T-cell (primary cell): ENCODE measurements at regions not wholly inside any gene's neighbourhood (a gene's known extent, or its start where the extent isn't known, plus 50 kb on each side); places are given as distances from the start of the nearest gene placed in this dataset.

Source experiments
- ATAC-seq, 4 experiments: fragments of 200-7000 bp in 3 of 4; fragments of 150-1000 bp in 1 of 4; cut with Tn5 transposase; replicated peaks in 1 of 4; 1 replicate in 3 of 4; 2 replicates in 1 of 4; pipeline ENCODE4 v1.10.0; 2021; ENCODE audit warnings: moderate library complexity in 3 of 4, mild to moderate bottlenecking in 2 of 4, moderate number of reproducible peaks in 1 of 4
- CTCF ChIA-PET, 2 donors: fragments of 300-600 bp; sonication (Branson Sonifier 250); formaldehyde crosslinking; loops; one replicate each; lab custom pipeline; 2022; ENCODE audit warnings: antibody characterized with exemption in 2 of 2; lab: Charles Lee
- POLR2A ChIA-PET, 2 donors: fragments of 300-600 bp; sonication (Branson Sonifier 250); formaldehyde crosslinking; loops; one replicate each; lab custom pipeline; 2022; ENCODE audit warnings: antibody characterized with exemption in 2 of 2; lab: Charles Lee
- DNase-seq, 35 experiments: peaks; one replicate each; pipeline versions ENCODE4 v3.0.0 to v3.0.0-alpha.2; 2013 to 2023
- H3K27ac ChIP-seq: one replicate; pipeline ENCODE4 v1.5.1; 2013; ENCODE audit warnings: low read length
- H3K27me3 ChIP-seq, 2 experiments: replicated peaks in 1 of 2; 1 replicate in 1 of 2; 2 replicates in 1 of 2; pipeline versions ENCODE4 v1.6.1 to v1.7.0; 2013; ENCODE audit warnings: low read length in 1 of 2, mixed read lengths in 1 of 2; ENCODE audit not compliant: control insufficient read depth in 2 of 2, insufficient read depth in 2 of 2; ENCODE audit errors: extremely low read depth in 1 of 2
- H3K36me3 ChIP-seq, 2 donors: 1 replicate in 1 of 2; 2 replicates in 1 of 2; pipeline versions ENCODE4 v1.6.1 to v1.7.0; 2013; ENCODE audit warnings: low read length in 1 of 2; ENCODE audit not compliant: control insufficient read depth in 2 of 2, insufficient read depth in 1 of 2; ENCODE audit errors: extremely low read depth in 1 of 2
- H3K4me1 ChIP-seq, 2 experiments: 1 replicate in 1 of 2; 2 replicates in 1 of 2; pipeline versions ENCODE4 v1.6.1 to v1.7.0; 2013; ENCODE audit warnings: low read length in 2 of 2, mixed read lengths in 1 of 2; ENCODE audit not compliant: insufficient read depth in 2 of 2, control insufficient read depth in 1 of 2; ENCODE audit errors: extremely low read depth in 1 of 2
- H3K4me3 ChIP-seq, 2 donors: 1 replicate in 1 of 2; 2 replicates in 1 of 2; pipeline versions ENCODE4 v1.5.1 to v1.7.0; 2013; ENCODE audit warnings: mild to moderate bottlenecking in 2 of 2, low read length in 1 of 2, moderate library complexity in 1 of 2; ENCODE audit not compliant: control insufficient read depth in 1 of 2; ENCODE audit errors: extremely low read depth in 1 of 2
- H3K9me3 ChIP-seq: 2 replicates; pipeline ENCODE4 v1.7.0; 2013
- H3K27ac Mint-ChIP-seq, 2 donors: one replicate each; pipeline ENCODE4 v1.8.0; 2020 to 2021; ENCODE audit warnings: mild to moderate bottlenecking in 2 of 2, mixed read lengths in 2 of 2
- H3K27me3 Mint-ChIP-seq, 2 donors: one replicate each; pipeline ENCODE4 v1.8.0; 2021 to 2022; ENCODE audit warnings: mixed read lengths in 2 of 2
- H3K36me3 Mint-ChIP-seq: one replicate; pipeline ENCODE4 v1.8.0; 2021; ENCODE audit warnings: mixed read lengths
- H3K4me1 Mint-ChIP-seq, 3 donors: one replicate each; pipeline ENCODE4 v1.8.0; 2020 to 2022; ENCODE audit warnings: mixed read lengths in 3 of 3, mild to moderate bottlenecking in 1 of 3
- H3K4me3 Mint-ChIP-seq, 3 donors: one replicate each; pipeline ENCODE4 v1.8.0; 2020 to 2022; ENCODE audit warnings: mild to moderate bottlenecking in 3 of 3, mixed read lengths in 3 of 3, moderate library complexity in 3 of 3
- H3K9me3 Mint-ChIP-seq, 3 donors: one replicate each; pipeline ENCODE4 v1.8.0; 2020 to 2022; ENCODE audit warnings: mixed read lengths in 3 of 3
- WGBS: methylation state at CpG from one replicate; pipeline ENCODE4 v1.1.5; 2013; ENCODE audit warnings: missing lambda C conversion rate; ENCODE audit not compliant: insufficient coverage; 5-methylcytosine and 5-hydroxymethylcytosine counted together

- no peaks in the 10 kb centered on the region for H3K9me3 ChIP-seq
- DNase-seq = no peak
- no peaks in the 10 kb centered on the region for H3K4me1 ChIP-seq
- Mint-ChIP-seq H3K4me3 (no peak overlapping the region), H3K4me1 (no peaks in the 10 kb centered on the region), H3K9me3 (no peaks in the 10 kb centered on the region), H3K27ac (no peak overlapping the region), H3K36me3 (no peaks in the 10 kb centered on the region), H3K27me3 (no peaks in the 10 kb centered on the region)
- no peak overlapping the region for H3K27ac ChIP-seq
- ChIA-PET CTCF (no interaction called here), POLR2A (no interaction called here)
- no peaks in the 10 kb centered on the region for H3K27me3 ChIP-seq
- H3K36me3 ChIP-seq = no peaks in the 10 kb centered on the region
- no peak for ATAC-seq
- H3K4me3 ChIP-seq = no peak overlapping the region
- WGBS = no CpG with 5 or more reads among the region's 1 CpG
Observed at GRCh38 chr6:56772737-56773184, 130.1 kb upstream of the DST start.

GRCh38 chr6:56771929-56772607 is 129.4 kb upstream of the DST start:
- H3K9me3 ChIP-seq = no peaks in the 10 kb centered on the region
- Mint-ChIP-seq H3K4me3 (no peak overlapping the region), H3K4me1 (no peaks in the 10 kb centered on the region), H3K27ac (no peak overlapping the region), H3K9me3 (no peaks in the 10 kb centered on the region), H3K36me3 (no peaks in the 10 kb centered on the region), H3K27me3 (no peaks in the 10 kb centered on the region)
- ChIA-PET POLR2A (no interaction called here), CTCF (no interaction called here)
- H3K27me3 ChIP-seq = no peaks in the 10 kb centered on the region
- H3K27ac ChIP-seq = no peak overlapping the region
- ATAC-seq = no peak
- WGBS = no CpG with 5 or more reads among the region's 7 CpGs
- DNase-seq = no peak
- no peak overlapping the region for H3K4me3 ChIP-seq
- H3K4me1 ChIP-seq = no peaks in the 10 kb centered on the region
- no peaks in the 10 kb centered on the region for H3K36me3 ChIP-seq

GRCh38 chr6:56771189-56771588 is 128.5 kb upstream of the DST start:
- no peaks in the 10 kb centered on the region for H3K9me3 Mint-ChIP-seq
- ChIA-PET CTCF (interaction anchor here in 1 of 2 donors (0.6 kb wide), 1 partner anchor 415 kb away, joined by 3 read pairs; no protein-coding TSS in a partner anchor), POLR2A (no interaction called here)
- H3K4me1 ChIP-seq = no peaks in the 10 kb centered on the region
- no peak overlapping the region for H3K4me3 ChIP-seq
- no peaks in the 10 kb centered on the region for H3K27me3 ChIP-seq
- no peaks in the 10 kb centered on the region for H3K36me3 ChIP-seq
- H3K9me3 ChIP-seq = no peaks in the 10 kb centered on the region
- H3K4me1 Mint-ChIP-seq = no peaks in the 10 kb centered on the region
- H3K27ac Mint-ChIP-seq = no peak overlapping the region
- DNase-seq (no peak), ATAC-seq (no peak)
- no peaks in the 10 kb centered on the region for H3K27me3 Mint-ChIP-seq
- no peak overlapping the region for H3K4me3 Mint-ChIP-seq
- no peak overlapping the region for H3K27ac ChIP-seq
- no peaks in the 10 kb centered on the region for H3K36me3 Mint-ChIP-seq

- H3K36me3 ChIP-seq = no peaks in the 10 kb centered on the region
- Mint-ChIP-seq H3K36me3 (no peaks in the 10 kb centered on the region), H3K27ac (no peak overlapping the region), H3K4me3 (no peak overlapping the region), H3K9me3 (no peaks in the 10 kb centered on the region), H3K27me3 (no peaks in the 10 kb centered on the region), H3K4me1 (no peaks in the 10 kb centered on the region)
- no peak overlapping the region for H3K4me3 ChIP-seq
- no peaks in the 10 kb centered on the region for H3K9me3 ChIP-seq
- ChIA-PET CTCF (no interaction called here), POLR2A (no interaction called here)
- no CpG with 5 or more reads among the region's 2 CpGs for WGBS
- no peaks in the 10 kb centered on the region for H3K4me1 ChIP-seq
- DNase-seq = no peak
- H3K27me3 ChIP-seq = no peaks in the 10 kb centered on the region
- no peak overlapping the region for H3K27ac ChIP-seq
- no peak for ATAC-seq
Observed at GRCh38 chr6:56770011-56770520, 127.4 kb upstream of the DST start.

GRCh38 chr6:56767892-56768531 is 125.3 kb upstream of the DST start:
- H3K4me1 ChIP-seq = no peaks in the 10 kb centered on the region
- H3K9me3 Mint-ChIP-seq = no peaks in the 10 kb centered on the region

GRCh38 chr6:56767435-56767834 is 124.7 kb upstream of the DST start:
- Mint-ChIP-seq H3K27me3 (peaks cover 0 to 3% of the 10 kb centered on the region in 2 donors), H3K4me3 (no peak overlapping the region), H3K9me3 (no peaks in the 10 kb centered on the region), H3K4me1 (no peaks in the 10 kb centered on the region), H3K36me3 (no peaks in the 10 kb centered on the region), H3K27ac (no peak overlapping the region)
- H3K36me3 ChIP-seq = no peaks in the 10 kb centered on the region
- H3K27me3 ChIP-seq = no peaks in the 10 kb centered on the region
- CTCF ChIA-PET = no interaction called here
- POLR2A ChIA-PET = no interaction called here
- DNase-seq = no peak
- no peak overlapping the region for H3K27ac ChIP-seq
- ATAC-seq = no peak
- 100% methylated on average over 3 of the region's 7 CpGs for WGBS
- H3K4me3 ChIP-seq = no peak overlapping the region
- H3K9me3 ChIP-seq = no peaks in the 10 kb centered on the region
- no peaks in the 10 kb centered on the region for H3K4me1 ChIP-seq

More at GRCh38 chr6:56767892-56768531, 125.3 kb upstream of the DST start:
- POLR2A ChIA-PET = no interaction called here
- Mint-ChIP-seq H3K27me3 (peaks cover 0 to 3% of the 10 kb centered on the region in 2 donors), H3K4me1 (no peaks in the 10 kb centered on the region), H3K27ac (no peak overlapping the region), H3K4me3 (no peak overlapping the region), H3K36me3 (no peaks in the 10 kb centered on the region)
- Histone ChIP-seq H3K27me3 (no peaks in the 10 kb centered on the region), H3K4me3 (no peak overlapping the region), H3K9me3 (no peaks in the 10 kb centered on the region), H3K36me3 (no peaks in the 10 kb centered on the region), H3K27ac (no peak overlapping the region)
- ATAC-seq (no peak), DNase-seq (no peak)
- WGBS = 70% methylated on average over 2 of the region's 4 CpGs
- CTCF ChIA-PET = no interaction called here
